GM23248 (cell line): ENCODE measurements at regions not wholly inside any gene's neighbourhood (a gene's known extent, or its start where the extent isn't known, plus 50 kb on each side); places are given as distances from the start of the nearest gene placed in this dataset.
A peak's percentile ranks its signal among the peaks of the same experiment; 100 is the strongest.

ENCODE experiments used
- DNase-seq: peaks from one replicate; pipeline ENCODE4 v3.0.0-alpha.2; 2015
- H2AFZ ChIP-seq: fragments of 200-600 bp; sonication (generic); 2 replicates; pipeline ENCODE4 v1.6.1; 2016; ENCODE audit warnings: antibody characterized with exemption
- H3F3A ChIP-seq: fragments of 200-600 bp; sonication (generic); 2 replicates; pipeline ENCODE4 v1.6.1; 2016; ENCODE audit warnings: mild to moderate bottlenecking, antibody characterized with exemption, mixed run types; ENCODE audit not compliant: insufficient read depth
- H3K27ac ChIP-seq: fragments of 200-600 bp; sonication (generic); 2 replicates; pipeline ENCODE4 v1.5.1; 2016; ENCODE audit warnings: mild to moderate bottlenecking
- H3K27me3 ChIP-seq: fragments of 200-600 bp; sonication (generic); replicated peaks from 2 replicates; pipeline ENCODE4 v1.6.1; 2016; ENCODE audit warnings: mild to moderate bottlenecking; ENCODE audit not compliant: insufficient read depth
- H3K36me3 ChIP-seq: fragments of 200-600 bp; sonication (generic); 2 replicates; pipeline ENCODE4 v1.6.1; 2016; ENCODE audit warnings: low read depth, mild to moderate bottlenecking
- H3K4me1 ChIP-seq: fragments of 200-600 bp; sonication (generic); 2 replicates; pipeline ENCODE4 v1.6.1; 2016; ENCODE audit warnings: mild to moderate bottlenecking; ENCODE audit not compliant: insufficient read depth
- H3K4me2 ChIP-seq: fragments of 200-600 bp; sonication (generic); one replicate; pipeline ENCODE4 v1.6.1; 2016; ENCODE audit warnings: mild to moderate bottlenecking; ENCODE audit not compliant: unreplicated experiment
- H3K4me3 ChIP-seq: fragments of 200-600 bp; sonication (generic); 2 replicates; pipeline ENCODE4 v1.5.1; 2016; ENCODE audit warnings: mild to moderate bottlenecking
- H3K79me2 ChIP-seq: fragments of 200-600 bp; sonication (generic); 2 replicates; pipeline ENCODE4 v1.6.1; 2016; ENCODE audit warnings: mild to moderate bottlenecking; ENCODE audit not compliant: insufficient read depth
- H3K9ac ChIP-seq: fragments of 200-600 bp; sonication (generic); 2 replicates; pipeline ENCODE4 v1.6.1; 2016; ENCODE audit warnings: mild to moderate bottlenecking
- H3K9me2 ChIP-seq: fragments of 200-600 bp; sonication (generic); 2 replicates; pipeline ENCODE4 v1.6.1; 2016; ENCODE audit warnings: mixed run types, mild to moderate bottlenecking, moderate library complexity; ENCODE audit not compliant: insufficient read depth
- H3K9me3 ChIP-seq: fragments of 200-600 bp; sonication (generic); one replicate; pipeline ENCODE4 v1.6.1; 2017; ENCODE audit warnings: low read depth
- H4K20me1 ChIP-seq: fragments of 200-600 bp; sonication (generic); 2 replicates; pipeline ENCODE4 v1.6.0; 2016; ENCODE audit not compliant: insufficient read depth
- EZH2 ChIP-seq: fragments of 200-600 bp; sonication (generic); IDR thresholded peaks from 2 replicates; pipeline ENCODE4 v1.6.1; 2018; ENCODE audit warnings: antibody characterized with exemption, mild to moderate bottlenecking; ENCODE audit not compliant: insufficient read depth, poor library complexity, severe bottlenecking
- EZH2phosphoT487 ChIP-seq: fragments of 200-600 bp; sonication (generic); IDR thresholded peaks from 2 replicates; pipeline ENCODE4 v1.6.1; 2018; ENCODE audit warnings: antibody characterized with exemption, moderate library complexity, mild to moderate bottlenecking, low read depth; ENCODE audit not compliant: insufficient read depth
- WGBS, 2 experiments: methylation state at CpG; one replicate each; pipeline ENCODE4 v1.1.6; 2015 to 2017; ENCODE audit warnings: low lambda C conversion rate in 2 of 2, low coverage in 1 of 2; ENCODE audit errors: missing lambda C conversion rate in 2 of 2; 5-methylcytosine and 5-hydroxymethylcytosine counted together
- in situ Hi-C: fragments of 300-500 bp; cut with MboI; formaldehyde crosslinking; loops from 2 replicates; pipeline ENCODE4 v1.15.0; 2020

GRCh38 chr14:61847861-61848260 is 85.6 kb downstream of the SNAPC1 start:
- in situ Hi-C loops = no loop called here

GRCh38 chr14:61854898-61855297 is 92.7 kb downstream of the SNAPC1 start:
- Histone ChIP-seq H3K27me3 (peaks cover 43% of the 10 kb centered on the region), H4K20me1 (no peaks in the 10 kb centered on the region), H2AFZ (no peak overlapping the region), H3K4me3 (no peak overlapping the region), H3K27ac (no peak overlapping the region), H3F3A (no peaks in the 10 kb centered on the region), H3K79me2 (no peaks in the 10 kb centered on the region), H3K9ac (no peak overlapping the region), H3K9me3 (no peaks in the 10 kb centered on the region), H3K36me3 (no peaks in the 10 kb centered on the region), H3K4me1 (no peaks in the 10 kb centered on the region), H3K9me2 (no peaks in the 10 kb centered on the region), H3K4me2 (no peak overlapping the region)
- no peak for DNase-seq
- in situ Hi-C loops = no loop called here
- TF ChIP-seq EZH2phosphoT487 = no peak
- no peak for TF ChIP-seq EZH2

More at GRCh38 chr14:61847861-61848260, 85.6 kb downstream of the SNAPC1 start:
- Histone ChIP-seq H3K9ac (no peak overlapping the region), H3K27ac (no peak overlapping the region), H3K27me3 (peaks cover 21% of the 10 kb centered on the region; the same call in 1 of the 2 replicates), H3K9me2 (no peaks in the 10 kb centered on the region), H3K4me1 (no peaks in the 10 kb centered on the region), H3F3A (no peaks in the 10 kb centered on the region), H4K20me1 (no peaks in the 10 kb centered on the region), H3K36me3 (no peaks in the 10 kb centered on the region), H3K79me2 (no peaks in the 10 kb centered on the region), H2AFZ (no peak overlapping the region), H3K4me3 (no peak overlapping the region), H3K9me3 (no peaks in the 10 kb centered on the region), H3K4me2 (no peak overlapping the region)
- DNase-seq = no peak
- 76 to 77% methylated on average over 3 of the region's 3 CpGs for WGBS, 2 experiments
- no peak for TF ChIP-seq EZH2

DNA sequence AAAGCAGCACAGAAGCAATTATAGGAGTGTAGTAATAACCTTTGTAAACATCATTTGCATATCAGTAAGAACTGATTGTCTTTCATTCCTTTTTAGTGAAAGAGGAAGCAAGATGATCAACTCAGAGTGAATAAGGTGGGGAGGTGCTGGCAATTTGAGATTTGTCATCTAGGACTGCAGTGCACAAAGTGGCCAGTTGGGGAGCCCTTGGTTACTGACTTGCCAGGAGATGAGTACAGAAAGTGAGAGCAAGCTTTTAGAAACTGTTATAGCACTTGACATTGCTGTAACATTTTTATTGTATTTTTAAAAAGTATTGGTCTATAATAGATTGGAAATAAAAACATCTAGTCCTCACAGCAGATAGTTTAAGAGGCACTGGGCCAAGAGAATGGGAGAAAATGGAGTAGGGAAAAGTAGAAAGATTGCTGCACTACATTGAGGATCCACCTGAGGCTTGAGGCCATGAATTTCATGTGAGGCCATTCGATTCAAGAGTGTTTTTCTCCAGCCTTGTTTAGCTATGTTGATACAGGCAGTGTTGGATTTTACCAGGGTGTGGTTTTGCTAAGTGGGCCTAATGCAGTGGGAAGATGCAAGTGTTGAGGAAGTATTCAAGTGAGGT is 98.2 kb downstream of the SNAPC1 start:
- Histone ChIP-seq H3K79me2 (no peaks in the 10 kb centered on the region), H3K4me2 (no peak overlapping the region), H3K36me3 (no peaks in the 10 kb centered on the region), H3K4me3 (no peak overlapping the region), H4K20me1 (no peaks in the 10 kb centered on the region), H3K9me3 (no peaks in the 10 kb centered on the region), H3K27me3 (peaks cover 34% of the 10 kb centered on the region), H3F3A (no peaks in the 10 kb centered on the region), H3K9ac (no peak overlapping the region), H2AFZ (no peak overlapping the region), H3K27ac (no peak overlapping the region), H3K9me2 (no peaks in the 10 kb centered on the region), H3K4me1 (no peaks in the 10 kb centered on the region)
- in situ Hi-C loops = no loop called here
- 0 to 3% methylated on average over 1 of the region's 1 CpG for WGBS, 2 experiments
- DNase-seq = peak; percentile 64
- TF ChIP-seq EZH2phosphoT487 = no peak
- TF ChIP-seq EZH2 = no peak

GRCh38 chr14:61861320-61861865 is 99.2 kb downstream of the SNAPC1 start:
- 35 to 39% methylated on average over 7 of the region's 7 CpGs for WGBS, 2 experiments

More at GRCh38 chr14:61861320-61861865, 99.2 kb downstream of the SNAPC1 start:
- no peaks in the 10 kb centered on the region for H3K4me1 ChIP-seq
- H3K9me3 ChIP-seq = no peaks in the 10 kb centered on the region
- no peak overlapping the region for H3K9ac ChIP-seq
- no peak overlapping the region for H3K27ac ChIP-seq
- H3K36me3 ChIP-seq = no peaks in the 10 kb centered on the region
- no peak overlapping the region for H2AFZ ChIP-seq
- peaks cover 26% of the 10 kb centered on the region for H3K27me3 ChIP-seq
- no peak for DNase-seq
- no peaks in the 10 kb centered on the region for H4K20me1 ChIP-seq
- TF ChIP-seq EZH2 (no peak), EZH2phosphoT487 (no peak)
- H3K4me3 ChIP-seq = no peak overlapping the region
- H3F3A ChIP-seq = no peaks in the 10 kb centered on the region
- in situ Hi-C loops = no loop called here
- no peak overlapping the region for H3K4me2 ChIP-seq
- no peaks in the 10 kb centered on the region for H3K9me2 ChIP-seq
- no peaks in the 10 kb centered on the region for H3K79me2 ChIP-seq
